HFF-Myc (cell line): ENCODE measurements at regions not wholly inside any gene's neighbourhood (a gene's known extent, or its start where the extent isn't known, plus 50 kb on each side); places are given as distances from the start of the nearest gene placed in this dataset.

Experiments used
- DNase-seq: peaks from one replicate; pipeline ENCODE4 v3.0.0-alpha.2; 2011; ENCODE audit warnings: low read depth; ENCODE audit errors: extremely low read depth
- H3K4me3 ChIP-seq: replicated peaks from 2 replicates; pipeline ENCODE4 v1.5.1; 2011; ENCODE audit warnings: low read depth, mild to moderate bottlenecking, control low read depth, low read length
- TF ChIP-seq, protein P1 (sequence below): IDR thresholded peaks from 2 replicates; pipeline ENCODE4 v1.5.1; 2012; ENCODE audit warnings: mild to moderate bottlenecking, low read depth, low read length, control low read depth; ENCODE audit errors: missing control alignments

- no peak for DNase-seq
- H3K4me3 ChIP-seq, result no peak overlapping the region
- TF ChIP-seq, protein P1, sequence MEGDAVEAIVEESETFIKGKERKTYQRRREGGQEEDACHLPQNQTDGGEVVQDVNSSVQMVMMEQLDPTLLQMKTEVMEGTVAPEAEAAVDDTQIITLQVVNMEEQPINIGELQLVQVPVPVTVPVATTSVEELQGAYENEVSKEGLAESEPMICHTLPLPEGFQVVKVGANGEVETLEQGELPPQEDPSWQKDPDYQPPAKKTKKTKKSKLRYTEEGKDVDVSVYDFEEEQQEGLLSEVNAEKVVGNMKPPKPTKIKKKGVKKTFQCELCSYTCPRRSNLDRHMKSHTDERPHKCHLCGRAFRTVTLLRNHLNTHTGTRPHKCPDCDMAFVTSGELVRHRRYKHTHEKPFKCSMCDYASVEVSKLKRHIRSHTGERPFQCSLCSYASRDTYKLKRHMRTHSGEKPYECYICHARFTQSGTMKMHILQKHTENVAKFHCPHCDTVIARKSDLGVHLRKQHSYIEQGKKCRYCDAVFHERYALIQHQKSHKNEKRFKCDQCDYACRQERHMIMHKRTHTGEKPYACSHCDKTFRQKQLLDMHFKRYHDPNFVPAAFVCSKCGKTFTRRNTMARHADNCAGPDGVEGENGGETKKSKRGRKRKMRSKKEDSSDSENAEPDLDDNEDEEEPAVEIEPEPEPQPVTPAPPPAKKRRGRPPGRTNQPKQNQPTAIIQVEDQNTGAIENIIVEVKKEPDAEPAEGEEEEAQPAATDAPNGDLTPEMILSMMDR, result no peak
Measured at GRCh38 chr5:101904736-101905135, 391.3 kb downstream of the SLCO4C1 start.

DNA sequence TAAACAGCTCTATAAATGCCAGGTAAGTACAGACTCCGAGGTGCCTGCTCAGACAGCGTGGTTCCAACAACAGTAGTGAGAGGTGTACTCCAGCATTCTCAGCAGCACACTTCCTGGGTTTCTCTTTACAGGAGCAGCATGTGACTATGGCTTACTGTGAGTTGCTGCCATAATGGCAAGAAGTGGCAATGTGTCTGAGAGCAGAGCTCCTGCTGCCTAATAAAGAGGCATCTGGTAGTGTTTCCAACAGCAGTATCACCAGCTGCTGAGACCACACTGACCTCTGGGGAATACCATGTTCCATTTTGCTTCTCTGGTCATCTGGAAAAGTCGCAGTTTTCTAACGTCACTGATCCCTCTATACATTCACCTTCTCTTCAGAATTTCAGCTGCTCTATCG, 398.2 kb downstream of the SLCO4C1 start:
- H3K4me3 ChIP-seq, result no peak overlapping the region
- TF ChIP-seq, protein P1, result no peak
- DNase-seq, result no peak

DNA sequence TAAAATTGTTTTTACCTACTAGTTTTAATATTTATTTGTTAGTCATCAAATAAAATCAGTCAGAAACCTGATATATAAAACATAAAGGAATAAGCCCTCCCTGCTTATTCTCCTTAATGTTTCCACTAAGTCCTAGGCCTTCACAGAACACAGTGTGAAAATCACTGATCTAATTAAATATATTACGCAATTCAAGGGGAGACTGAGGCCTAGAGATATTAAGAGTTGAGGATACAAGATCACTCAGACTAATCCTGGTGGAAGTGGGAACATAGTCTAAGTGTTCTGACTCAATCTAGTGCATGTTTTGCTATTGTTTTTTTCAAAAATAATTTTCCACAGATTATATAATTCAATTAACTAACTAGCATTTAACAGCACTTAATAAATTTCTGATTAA, 401.1 kb downstream of the SLCO4C1 start:
- no peak for DNase-seq
- H3K4me3 ChIP-seq, result no peak overlapping the region
- TF ChIP-seq, protein P1, result no peak

GRCh38 chr5:101878190-101878589, 417.9 kb downstream of the SLCO4C1 start:
- no peak for DNase-seq

DNA sequence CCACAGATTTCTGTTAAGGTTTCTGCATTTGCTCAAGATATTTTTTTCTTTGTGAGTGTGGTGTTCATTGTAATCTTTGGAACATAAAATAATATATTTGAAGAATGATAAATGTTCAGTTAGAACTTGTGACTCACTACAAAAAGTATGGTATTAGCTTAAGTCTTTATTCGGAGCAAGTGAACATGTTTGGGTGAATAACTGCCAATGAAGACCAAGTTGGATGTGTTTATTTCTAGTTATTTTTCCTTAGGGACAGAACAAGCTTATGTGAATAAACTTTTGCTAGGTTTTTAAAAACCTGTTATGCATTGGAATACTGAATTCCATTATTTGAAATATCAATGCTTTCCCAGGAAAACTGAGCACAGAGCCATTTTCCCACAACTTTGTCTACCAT, 418.6 kb downstream of the SLCO4C1 start:
- no peak overlapping the region for H3K4me3 ChIP-seq
- no peak for DNase-seq
- TF ChIP-seq, protein P1, result no peak

More at GRCh38 chr5:101878190-101878589, 417.9 kb downstream of the SLCO4C1 start:
- H3K4me3 ChIP-seq, result no peak overlapping the region
- TF ChIP-seq, protein P1, result no peak

GRCh38 chr5:101866473-101866872, 429.6 kb downstream of the SLCO4C1 start:
- DNase-seq, result no peak
- H3K4me3 ChIP-seq, result no peak overlapping the region
- TF ChIP-seq, protein P1, result no peak

DNA sequence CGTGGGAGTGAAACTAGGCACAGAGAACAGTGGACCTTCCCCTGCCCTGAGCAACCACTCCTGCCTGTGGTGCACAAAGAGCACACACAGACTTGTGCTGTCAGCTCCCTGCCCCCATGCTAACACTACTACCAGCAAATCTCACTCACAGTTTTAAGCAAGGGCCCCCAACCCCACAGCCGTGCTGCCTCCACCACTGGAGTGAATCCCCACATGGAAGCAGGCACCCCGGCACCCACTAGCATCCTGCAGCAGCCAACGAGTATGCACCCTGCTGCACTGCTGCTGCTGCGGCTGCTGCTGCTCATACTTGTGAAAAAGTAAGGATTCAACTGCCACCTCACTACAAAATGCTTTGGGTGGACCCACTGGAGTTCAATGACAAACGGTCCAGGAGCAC, 435.5 kb downstream of the SLCO4C1 start:
- DNase-seq, result no peak
- no peak overlapping the region for H3K4me3 ChIP-seq
- TF ChIP-seq, protein P1, result no peak
